ENCODE measurements at regions not wholly inside any gene's neighbourhood (a gene's known extent, or its start where the extent isn't known, plus 50 kb on each side); places are given as distances from the start of the nearest gene placed in this dataset.

DNA sequence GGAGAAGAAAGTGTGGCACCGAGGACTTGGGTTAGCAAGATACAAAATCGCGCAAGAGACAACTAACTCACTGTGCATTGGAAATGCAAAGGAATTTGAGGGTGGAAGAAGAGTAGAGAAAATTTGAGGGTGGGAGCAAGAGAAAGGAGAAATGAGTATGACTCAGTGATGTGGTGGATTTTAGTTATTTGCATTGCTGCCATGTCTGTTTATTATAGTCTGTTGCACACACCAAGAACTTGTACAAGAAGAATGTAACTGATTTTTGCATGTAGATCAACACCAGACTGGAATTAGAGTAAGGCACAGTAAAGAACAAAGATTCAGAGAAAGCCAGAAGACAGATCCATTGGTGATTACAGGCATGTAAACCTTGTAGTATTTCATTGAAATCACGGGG lies 71.6 kb upstream of the SMIM36 start:
- DNase-seq (ENCODE audit: low spot score): no peak

GRCh38 chr17:55580596-55581133 lies 69.4 kb upstream of the SMIM36 start:
- no peak for DNase-seq (ENCODE audit: low spot score)

DNA sequence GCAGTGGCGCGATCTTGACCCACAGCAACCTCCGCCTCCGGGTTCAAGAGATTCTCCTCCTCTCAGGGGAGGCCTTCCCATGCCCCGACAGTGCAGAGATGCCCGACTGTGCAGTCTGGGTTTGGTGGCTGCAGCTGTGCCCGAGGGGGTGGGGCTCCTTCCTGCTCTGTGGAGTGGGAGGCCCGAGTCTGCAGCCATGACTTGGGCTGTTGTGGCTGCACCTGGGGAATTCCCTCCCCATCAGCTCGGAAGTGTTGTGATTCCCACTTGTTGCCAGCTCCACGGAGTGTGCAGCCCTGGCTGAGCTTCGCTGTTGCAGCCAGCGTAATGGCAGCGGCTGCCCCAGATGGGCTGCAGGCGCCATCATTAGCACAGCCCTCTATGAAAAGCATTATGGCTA lies 66.4 kb upstream of the SMIM36 start:
- DNase-seq (ENCODE audit: low spot score): no peak

DNA sequence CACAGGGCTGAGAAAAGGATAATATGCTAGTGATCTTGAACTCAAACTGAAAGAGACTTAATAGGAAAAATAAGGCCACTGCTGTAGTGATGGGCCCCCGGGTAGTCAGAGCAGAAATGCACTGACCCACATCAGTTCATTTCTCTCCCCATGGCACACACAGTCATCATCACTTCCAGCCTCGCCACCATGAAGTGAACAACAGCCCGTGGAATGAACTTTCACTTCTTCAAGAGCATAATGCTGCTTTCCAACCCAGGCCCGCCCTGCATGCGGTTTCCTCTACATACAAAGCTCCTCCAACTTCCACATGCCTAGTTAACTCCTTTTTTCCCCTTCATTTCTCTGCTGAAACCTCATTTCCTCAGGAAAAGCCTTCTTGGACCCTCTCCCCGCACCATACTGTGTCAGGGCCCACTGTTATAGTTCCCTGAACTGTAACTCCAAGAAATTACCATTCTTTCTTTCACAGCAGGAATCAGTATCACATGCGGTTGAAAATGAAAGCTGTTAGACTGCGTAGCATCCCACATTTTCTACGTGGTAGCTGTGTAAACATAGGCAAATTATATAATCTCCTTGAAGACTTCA lies 65.8 kb upstream of the SMIM36 start:
- peak; percentile 55 for DNase-seq (ENCODE audit: low spot score)

GRCh38 chr17:55576237-55576995 lies 65.2 kb upstream of the SMIM36 start:
- peak; percentile 84 for DNase-seq (ENCODE audit: low spot score)

GRCh38 chr17:55575058-55575636 lies 63.9 kb upstream of the SMIM36 start:
- DNase-seq (ENCODE audit: low spot score): no peak

DNA sequence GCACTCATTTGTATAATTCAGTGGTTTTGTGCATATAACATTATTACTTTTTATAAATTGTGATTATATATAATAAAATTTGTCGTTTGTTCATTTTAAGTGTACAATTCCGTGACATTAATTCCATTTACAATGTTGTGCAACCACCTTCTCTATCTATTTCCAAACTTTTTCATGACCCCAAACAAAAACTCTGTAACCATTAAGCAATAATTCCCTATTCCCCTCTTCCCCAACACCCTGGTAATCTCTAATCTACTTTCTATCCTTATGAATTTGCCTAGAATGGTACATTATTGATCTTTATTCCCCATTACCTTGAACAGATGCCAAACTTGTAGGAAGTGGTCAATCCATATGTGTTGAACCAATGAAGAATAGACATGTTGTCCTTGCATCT lies 61.3 kb upstream of the SMIM36 start:
- DNase-seq (ENCODE audit: low spot score): no peak

DNA sequence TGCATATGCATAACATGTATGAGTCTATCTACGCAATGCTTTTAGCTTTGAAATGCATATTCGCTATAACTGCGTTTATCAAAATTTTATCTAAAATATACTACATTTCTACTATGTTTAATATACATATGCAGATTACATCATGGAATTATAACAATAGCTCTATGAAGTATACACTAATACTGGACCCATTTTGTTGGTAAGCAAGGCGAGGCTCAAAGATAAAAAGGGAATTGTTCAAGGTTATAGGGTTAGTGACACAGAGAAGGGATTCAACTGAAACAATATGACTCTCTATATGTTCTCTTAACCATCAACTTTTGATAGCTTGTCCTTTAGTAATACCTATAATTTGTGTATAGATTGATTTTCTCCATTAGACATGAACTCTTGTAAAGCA lies 60.9 kb upstream of the SMIM36 start:
- no peak for DNase-seq (ENCODE audit: low spot score)

GRCh38 chr17:55571095-55571494 lies 59.8 kb upstream of the SMIM36 start:
- DNase-seq (ENCODE audit: low spot score): no peak

DNA sequence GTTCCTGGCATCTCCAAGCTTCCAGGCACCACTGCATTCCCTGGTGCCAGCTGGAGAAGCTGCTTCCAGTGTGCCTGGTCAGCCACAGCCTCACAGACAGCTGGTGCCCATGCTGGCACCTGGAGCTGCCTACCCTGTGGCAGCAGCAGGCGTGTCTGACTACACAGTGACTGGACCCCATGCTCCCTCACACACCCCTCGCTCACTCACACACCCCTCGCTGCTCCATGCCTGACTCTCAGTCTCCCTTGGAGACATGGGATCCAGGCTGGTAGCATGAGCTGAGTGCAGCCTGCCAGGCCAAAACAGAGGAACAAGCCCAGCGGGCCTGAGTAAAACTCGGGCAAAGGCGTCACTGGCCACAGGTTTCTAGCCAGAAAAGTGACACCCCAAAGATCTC lies 59.1 kb upstream of the SMIM36 start:
- no peak for DNase-seq (ENCODE audit: low spot score)

- DNase-seq (ENCODE audit: low spot score): no peak
These were observed 56.3 kb upstream of the SMIM36 start for GRCh38 chr17:55567240-55568214.

DNA sequence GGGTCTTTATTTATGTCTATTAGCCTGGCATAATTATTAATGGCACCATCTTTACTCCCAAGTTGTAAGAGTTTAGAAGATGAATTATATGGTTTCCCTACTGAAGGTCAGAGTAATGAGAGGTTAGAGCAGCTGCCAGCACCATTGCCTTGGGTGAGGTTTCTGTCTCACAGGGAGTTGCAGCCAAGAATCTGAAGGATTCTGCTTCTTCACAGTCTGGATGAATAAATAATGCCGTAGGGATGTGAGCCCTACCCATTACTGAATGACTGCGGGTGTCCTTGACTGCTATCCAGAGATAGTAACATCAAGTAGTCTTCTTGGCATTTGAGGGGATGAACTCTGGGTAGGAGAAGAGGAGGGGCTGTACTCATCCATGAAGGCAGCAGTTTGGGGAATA lies 52.8 kb upstream of the SMIM36 start:
- DNase-seq (ENCODE audit: low spot score): no peak

DNA sequence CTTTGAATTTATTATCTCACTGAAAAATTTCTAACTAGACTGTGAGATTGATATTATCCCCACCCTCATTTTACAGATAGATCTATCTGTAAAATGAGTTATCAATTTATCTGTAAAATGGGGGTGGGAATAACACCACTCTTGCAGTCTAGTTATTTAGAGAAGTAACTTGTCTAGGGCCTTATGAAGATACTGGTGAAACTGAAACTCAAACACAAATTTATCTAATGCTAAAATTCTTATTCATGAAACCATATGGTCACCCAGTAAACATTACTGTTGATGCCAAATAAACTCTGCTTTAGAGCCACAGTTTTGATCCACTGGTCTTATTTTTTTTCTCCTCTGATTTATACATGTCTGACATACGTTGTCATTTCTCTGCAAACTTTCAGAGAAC lies 52.1 kb upstream of the SMIM36 start:
- no peak for DNase-seq (ENCODE audit: low spot score)

- DNase-seq (ENCODE audit: low spot score): no peak
These were observed 50.8 kb upstream of the SMIM36 start for GRCh38 chr17:55561973-55562495.

DNA sequence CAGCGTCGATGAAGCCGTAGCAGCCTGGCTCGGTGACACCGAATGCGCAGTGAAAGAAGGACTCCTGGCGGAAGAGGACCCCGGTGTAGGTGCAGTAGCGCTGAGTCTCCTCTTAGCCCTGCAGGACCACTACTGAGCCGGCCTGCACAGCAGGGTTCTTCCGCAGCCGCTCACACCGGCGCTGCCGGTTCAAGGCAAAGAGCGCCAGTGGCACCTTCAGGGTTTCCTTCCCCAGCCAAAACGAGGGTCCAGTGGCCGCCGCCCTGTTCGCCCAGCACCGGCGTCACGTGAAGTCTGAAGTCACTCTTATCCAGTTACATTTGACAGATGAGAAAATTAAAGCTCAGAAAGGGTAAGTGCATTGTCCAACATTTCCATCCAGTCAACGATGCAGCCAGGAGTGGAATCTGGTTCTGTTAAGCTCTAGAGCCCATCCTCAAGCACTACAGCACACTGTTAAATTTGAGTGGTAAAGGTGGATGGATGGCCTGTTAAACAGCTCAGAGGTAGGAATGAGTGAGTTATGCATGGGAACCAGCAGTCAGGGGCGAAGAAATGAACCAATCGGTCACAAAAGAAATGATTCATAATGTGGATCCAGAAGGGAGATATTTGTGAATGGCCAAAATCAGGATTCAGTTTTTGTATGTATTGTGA lies 50.2 kb upstream of the SMIM36 start:
- DNase-seq (ENCODE audit: low spot score): no peak

All from AG08395 (cell line).